IMR-90 (cell line): ENCODE measurements at regions not wholly inside any gene's neighbourhood (a gene's known extent, or its start where the extent isn't known, plus 50 kb on each side); places are given as distances from the start of the nearest gene placed in this dataset.
A peak's percentile ranks its signal among the peaks of the same experiment; 100 is the strongest.

Source experiments
- ATAC-seq: fragments of 200-7000 bp; cut with Tn5 transposase; 2 replicates; pipeline ENCODE4 v1.9.1; 2020; ENCODE audit warnings: low read depth, mild to moderate bottlenecking, moderate library complexity
- BruUV-seq: library from RNA; stranded (reverse); fragments of 400-500 nt; replicated peaks from 2 replicates; lab custom pipeline; 2021; lab: Mats Ljungman, UMichigan
- CTCF ChIA-PET: fragments of 300-600 bp; formaldehyde crosslinking; extraction: SDS; loops from one replicate; lab custom pipeline; 2021; ENCODE audit warnings: antibody characterized with exemption; lab: Yijun Ruan, JAX
- POLR2A ChIA-PET: fragments of 300-600 bp; sonication (Branson Sonifier 250); formaldehyde crosslinking; loops from one replicate; lab custom pipeline; 2022; ENCODE audit warnings: antibody characterized with exemption; ENCODE audit not compliant: unreplicated experiment; lab: Charles Lee
- DNase-seq: peaks from one replicate; pipeline ENCODE4 v3.0.0; 2013
- H2AFZ ChIP-seq: replicated peaks from 2 replicates; pipeline ENCODE3; 2013; ENCODE audit warnings: low read length, mild to moderate bottlenecking; ENCODE audit not compliant: poor library complexity
- H2AK5ac ChIP-seq: 2 replicates; pipeline ENCODE4 v1.6.1; 2013; ENCODE audit warnings: low read depth, low read length, inconsistent platforms
- H2AK9ac ChIP-seq: replicated peaks from 2 replicates; pipeline ENCODE3; 2013; ENCODE audit warnings: mild to moderate bottlenecking, low read depth, low read length, moderate library complexity; ENCODE audit not compliant: poor library complexity
- H2BK120ac ChIP-seq: 2 replicates; pipeline ENCODE4 v1.6.1; 2013; ENCODE audit warnings: low read depth, low read length, inconsistent platforms
- H2BK15ac ChIP-seq: 3 replicates; pipeline ENCODE4 v1.6.1; 2013; ENCODE audit warnings: low read depth, low read length, inconsistent platforms
- H2BK20ac ChIP-seq: 2 replicates; pipeline ENCODE4 v1.6.1; 2013; ENCODE audit warnings: low read depth, mild to moderate bottlenecking, inconsistent platforms, low read length, moderate library complexity
- H2BK5ac ChIP-seq: 2 replicates; pipeline ENCODE4 v1.6.1; 2013; ENCODE audit warnings: mild to moderate bottlenecking, low read depth, low read length, inconsistent platforms; ENCODE audit not compliant: poor library complexity, severe bottlenecking
- H3K14ac ChIP-seq: replicated peaks from 2 replicates; pipeline ENCODE4 v1.6.1; 2013; ENCODE audit warnings: low read depth, low read length, inconsistent platforms
- H3K18ac ChIP-seq: 2 replicates; pipeline ENCODE4 v1.6.1; 2013; ENCODE audit warnings: low read depth, low read length, control low read depth
- H3K23ac ChIP-seq: 2 replicates; pipeline ENCODE4 v1.6.1; 2013; ENCODE audit warnings: low read depth, low read length, inconsistent platforms
- H3K27ac ChIP-seq: 2 replicates; pipeline ENCODE4 v1.5.1; 2013; ENCODE audit warnings: mild to moderate bottlenecking, control low read depth, low read length; ENCODE audit not compliant: insufficient read depth
- H3K27me3 ChIP-seq: 2 replicates; pipeline ENCODE4 v1.6.1; 2013; ENCODE audit warnings: low read length; ENCODE audit not compliant: control insufficient read depth, insufficient read depth
- H3K36me3 ChIP-seq: 2 replicates; pipeline ENCODE4 v1.6.1; 2013; ENCODE audit warnings: low read length, mixed read lengths; ENCODE audit not compliant: control insufficient read depth, insufficient read depth
- H3K4ac ChIP-seq: 2 replicates; pipeline ENCODE4 v1.6.1; 2013; ENCODE audit warnings: low read depth, low read length, inconsistent platforms
- H3K4me1 ChIP-seq: 2 replicates; pipeline ENCODE4 v1.6.1; 2013; ENCODE audit warnings: low read length, mixed read lengths; ENCODE audit not compliant: control insufficient read depth, insufficient read depth
- H3K4me2 ChIP-seq: 2 replicates; pipeline ENCODE4 v1.6.1; 2013; ENCODE audit warnings: low read depth, mild to moderate bottlenecking, control low read depth, low read length, moderate library complexity
- H3K4me3 ChIP-seq: 2 replicates; pipeline ENCODE4 v1.5.1; 2013; ENCODE audit warnings: low read depth, mild to moderate bottlenecking, control low read depth, low read length, moderate library complexity; ENCODE audit not compliant: insufficient read depth
- H3K56ac ChIP-seq: 2 replicates; pipeline ENCODE4 v1.6.1; 2013; ENCODE audit warnings: low read length, inconsistent platforms; ENCODE audit not compliant: insufficient read depth; ENCODE audit errors: extremely low read depth
- H3K79me1 ChIP-seq, 2 experiments: 2 replicates each; pipeline ENCODE4 v1.6.1; 2013; ENCODE audit warnings: low read length in 2 of 2, inconsistent platforms in 1 of 2, low read depth in 1 of 2
- H3K9ac ChIP-seq: 2 replicates; pipeline ENCODE4 v1.6.1; 2013; ENCODE audit warnings: low read depth, low read length, control low read depth
- H3K9me1 ChIP-seq: 2 replicates; pipeline ENCODE4 v1.6.1; 2013; ENCODE audit warnings: low read length, inconsistent platforms; ENCODE audit not compliant: insufficient read depth
- H3K9me3 ChIP-seq: 2 replicates; pipeline ENCODE4 v1.6.1; 2013; ENCODE audit warnings: low read length; ENCODE audit not compliant: control insufficient read depth, insufficient read depth
- H4K20me1 ChIP-seq: 2 replicates; pipeline ENCODE4 v1.6.1; 2013; ENCODE audit warnings: low read length, inconsistent platforms; ENCODE audit not compliant: insufficient read depth
- H4K5ac ChIP-seq: 2 replicates; pipeline ENCODE4 v1.6.1; 2013; ENCODE audit warnings: mild to moderate bottlenecking, low read depth, low read length, control low read depth
- H4K8ac ChIP-seq, 2 experiments: 2 replicates each; pipeline ENCODE4 v1.6.1; 2013; ENCODE audit warnings: low read depth in 2 of 2, low read length in 2 of 2, control low read depth in 1 of 2, inconsistent platforms in 1 of 2
- H4K91ac ChIP-seq: 2 replicates; pipeline ENCODE4 v1.6.1; 2013; ENCODE audit warnings: low read depth, low read length, inconsistent platforms; ENCODE audit not compliant: insufficient read depth
- FOS ChIP-seq: fragments of 150-350 bp; IDR thresholded peaks from 2 replicates; pipeline ENCODE4 v1.6.1; 2016; ENCODE audit warnings: low read depth, low read length
- RAD21 ChIP-seq: IDR thresholded peaks from 2 replicates; pipeline ENCODE4 v1.6.1; 2012; ENCODE audit warnings: low read length, improper control_type of control experiment
- USF2 ChIP-seq: fragments of 150-350 bp; IDR thresholded peaks from 2 replicates; pipeline ENCODE4 v1.6.1; 2017; ENCODE audit warnings: mild to moderate bottlenecking, antibody characterized with exemption, low read length, low read depth
- WGBS, 2 experiments: methylation state at CpG; one replicate each; pipeline versions ENCODE4 v1.1.5 to v1.1.7; 2013; ENCODE audit warnings: missing lambda C conversion rate in 2 of 2; ENCODE audit not compliant: insufficient read length in 1 of 2; ENCODE audit errors: extremely low coverage in 2 of 2; 5-methylcytosine and 5-hydroxymethylcytosine counted together
- dilution Hi-C: fragments of 300-500 bp; cut with HindIII; formaldehyde crosslinking; loops from one replicate; pipeline ENCODE4 v1.14.3; 2018; ENCODE audit warnings: low sequenced_read_pairs; ENCODE audit not compliant: unreplicated experiment
- in situ Hi-C: fragments of 300-500 bp; cut with MboI; formaldehyde crosslinking; loops from 3 replicates; pipeline ENCODE4 v1.14.3; 2019; ENCODE audit warnings: low sequenced_read_pairs, inconsistent platforms, mixed read lengths
- intact Hi-C: fragments of 100-400 bp; cut with micrococcal nuclease; formaldehyde crosslinking; loops from 2 replicates; pipeline ENCODE4 v1.10.0; 2022

- ATAC-seq (no peak), DNase-seq (peak; percentile 42)
- Histone ChIP-seq H4K91ac (no peak overlapping the region), H3K36me3 (no peaks in the 10 kb centered on the region), H3K18ac (peak overlapping the region; percentile 61; the same call in 1 of the 2 replicates), H3K27ac (no peak overlapping the region), H3K4me1 (peaks cover 7% of the 10 kb centered on the region; the same call in 1 of the 2 replicates), H3K79me1 (no peaks in the 10 kb centered on the region), H3K14ac (no peak overlapping the region), H3K4me3 (no peak overlapping the region), H3K9me3 (no peaks in the 10 kb centered on the region), H2AK9ac (no peak overlapping the region), H2BK15ac (0 out of 3 replicates have a peak overlapping the region, but pooled peaks have one; percentile 6), H2AK5ac (no peak overlapping the region), H3K9me1 (peaks cover 14% of the 10 kb centered on the region), H3K4me2 (no peak overlapping the region), H2BK5ac (no peak overlapping the region), H3K9ac (no peak overlapping the region), H2AFZ (no peak overlapping the region), H3K23ac (no peak overlapping the region), H3K56ac (no peak overlapping the region), H2BK120ac (no peak overlapping the region), H4K5ac (no peak overlapping the region), H3K4ac (no peak overlapping the region), H2BK20ac (peak overlapping the region; percentile 65; the same call in 1 of the 2 replicates), H3K27me3 (peaks cover 8% of the 10 kb centered on the region), H4K8ac (no peak overlapping the region), H4K20me1 (no peaks in the 10 kb centered on the region)
- intact Hi-C loops: no loop called here
- ChIA-PET POLR2A (no interaction called here), CTCF (no interaction called here)
- TF ChIP-seq USF2: no peak
- TF ChIP-seq RAD21: no peak
- no peak for TF ChIP-seq FOS
- no CpG with 5 or more reads among the region's 2 CpGs for WGBS, 2 experiments
- dilution Hi-C loops: no loop called here
- in situ Hi-C loops: no loop called here
- BruUV-seq: no TSS peak
Observed at GRCh38 chr6:40965046-40965445, 74.0 kb downstream of the UNC5CL start.
